ENCODE measurements at regions not wholly inside any gene's neighbourhood (a gene's known extent, or its start where the extent isn't known, plus 50 kb on each side); places are given as distances from the start of the nearest gene placed in this dataset.

DNA sequence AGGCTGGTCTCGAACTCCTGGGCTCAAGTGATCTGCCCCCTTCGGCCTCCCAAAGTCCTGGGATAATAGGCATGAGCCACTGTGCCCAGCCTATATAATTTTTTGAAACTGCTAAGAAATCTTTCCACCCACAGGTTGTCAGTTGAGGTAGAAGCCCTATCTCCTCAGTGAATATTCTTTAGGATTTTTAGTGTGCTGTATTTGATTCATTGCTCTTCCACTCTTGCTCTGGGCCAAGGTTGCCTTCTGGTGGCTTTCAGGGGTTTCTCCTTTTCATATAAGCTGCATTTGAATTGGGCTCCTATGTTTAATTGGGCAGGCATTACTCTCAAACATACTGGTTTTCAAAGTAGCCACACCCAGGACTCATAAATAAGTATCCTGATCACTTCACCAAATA is 931.2 kb downstream of the GATA3 start:
- Histone ChIP-seq H3K27me3 (ENCODE audit: control insufficient read depth, insufficient read depth, low read length) (no peaks in the 10 kb centered on the region), H3K36me3 (replicated peaks; ENCODE audit: control insufficient read depth, insufficient read depth, low read length) (no peaks in the 10 kb centered on the region), H3K4me3 (ENCODE audit: insufficient read depth, low read depth, low read length) (no peak overlapping the region)
- no peak for DNase-seq

DNA sequence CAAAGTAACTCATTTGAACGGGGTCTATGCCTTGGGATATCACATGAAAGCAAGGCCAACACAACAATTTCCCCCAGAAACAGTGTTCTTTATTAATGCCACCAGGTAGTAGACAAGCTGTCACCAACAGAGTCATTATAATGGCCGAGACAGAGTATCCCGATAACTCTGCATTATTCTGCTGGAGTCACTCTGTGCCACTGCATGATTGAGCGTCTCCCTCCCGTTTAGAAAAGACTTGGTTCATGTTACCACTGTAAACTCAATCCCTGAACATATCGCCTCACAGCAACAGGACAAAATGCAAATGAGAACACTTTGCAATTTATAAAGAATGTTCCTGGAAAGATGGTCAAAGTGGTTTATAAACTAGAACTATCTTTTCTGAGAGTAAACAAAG is 932.5 kb downstream of the GATA3 start:
- no peak for DNase-seq
- no peak overlapping the region for H3K4me3 ChIP-seq (ENCODE audit: insufficient read depth, low read depth, low read length)
- H3K27me3 ChIP-seq (ENCODE audit: control insufficient read depth, insufficient read depth, low read length): no peaks in the 10 kb centered on the region
- H3K36me3 ChIP-seq (replicated peaks; ENCODE audit: control insufficient read depth, insufficient read depth, low read length): no peaks in the 10 kb centered on the region

DNA sequence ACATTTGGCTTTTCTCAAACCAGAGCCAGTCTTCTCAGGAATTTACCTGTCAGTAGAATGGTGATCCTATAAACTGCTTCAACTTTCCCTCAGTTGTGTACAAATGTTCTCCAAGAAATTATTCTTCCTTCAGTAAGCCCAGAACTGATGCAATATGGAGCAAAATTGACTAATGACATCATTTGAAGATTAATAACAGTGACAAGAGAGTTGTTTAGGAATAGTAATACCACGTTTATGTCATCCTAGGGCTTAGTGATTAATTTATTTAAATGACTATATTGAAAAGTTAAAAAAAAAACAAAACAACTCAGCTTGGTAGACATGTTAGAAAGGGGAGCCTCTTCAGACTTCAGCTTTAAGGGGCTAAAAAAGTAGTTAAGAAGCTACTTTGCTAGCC is 933.2 kb downstream of the GATA3 start:
- no peaks in the 10 kb centered on the region for H3K27me3 ChIP-seq (ENCODE audit: control insufficient read depth, insufficient read depth, low read length)
- H3K36me3 ChIP-seq (replicated peaks; ENCODE audit: control insufficient read depth, insufficient read depth, low read length): no peaks in the 10 kb centered on the region
- DNase-seq: no peak
- H3K4me3 ChIP-seq (ENCODE audit: insufficient read depth, low read depth, low read length): no peak overlapping the region

DNA sequence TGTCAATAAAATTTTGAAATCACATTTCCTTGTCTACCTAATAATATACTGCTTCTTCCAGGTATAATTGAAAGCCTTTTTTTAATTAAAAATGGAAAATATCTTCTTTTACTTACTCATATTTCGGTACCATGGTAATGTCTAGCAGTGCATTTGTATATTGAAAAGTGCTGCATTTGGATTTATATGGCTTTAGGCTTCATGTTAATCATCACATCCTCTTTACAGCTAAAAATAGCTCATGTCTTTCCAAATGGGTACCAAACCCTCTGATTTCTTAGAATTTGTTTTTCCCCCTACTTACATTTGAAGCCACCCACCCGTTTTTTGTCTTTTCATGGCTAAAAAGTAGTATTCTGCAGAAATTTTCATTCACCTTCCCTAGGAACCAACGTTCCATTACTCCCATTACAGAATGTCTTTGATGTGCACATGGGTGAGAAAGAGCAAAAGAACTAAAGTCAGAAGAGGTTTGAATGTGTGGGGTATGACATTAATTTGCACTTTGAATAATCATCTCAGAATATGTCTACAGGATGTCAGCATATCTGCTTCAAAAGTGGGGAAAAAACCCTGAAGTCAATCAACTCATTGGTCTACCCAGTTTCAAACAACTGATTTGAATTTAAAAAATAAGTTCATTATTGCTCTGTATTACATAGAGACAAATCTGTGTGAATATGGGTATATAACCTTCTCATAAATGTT is 935.9 kb downstream of the GATA3 start:
- H3K27me3 ChIP-seq (ENCODE audit: control insufficient read depth, insufficient read depth, low read length): no peaks in the 10 kb centered on the region
- H3K4me3 ChIP-seq (ENCODE audit: insufficient read depth, low read depth, low read length): no peak overlapping the region
- no peaks in the 10 kb centered on the region for H3K36me3 ChIP-seq (replicated peaks; ENCODE audit: control insufficient read depth, insufficient read depth, low read length)
- DNase-seq: no peak

GRCh38 chr10:8992009-8992408 is 937.5 kb downstream of the GATA3 start:
- no peaks in the 10 kb centered on the region for H3K36me3 ChIP-seq (replicated peaks; ENCODE audit: control insufficient read depth, insufficient read depth, low read length)
- DNase-seq: no peak
- H3K4me3 ChIP-seq (ENCODE audit: insufficient read depth, low read depth, low read length): no peak overlapping the region
- H3K27me3 ChIP-seq (ENCODE audit: control insufficient read depth, insufficient read depth, low read length): no peaks in the 10 kb centered on the region

DNA sequence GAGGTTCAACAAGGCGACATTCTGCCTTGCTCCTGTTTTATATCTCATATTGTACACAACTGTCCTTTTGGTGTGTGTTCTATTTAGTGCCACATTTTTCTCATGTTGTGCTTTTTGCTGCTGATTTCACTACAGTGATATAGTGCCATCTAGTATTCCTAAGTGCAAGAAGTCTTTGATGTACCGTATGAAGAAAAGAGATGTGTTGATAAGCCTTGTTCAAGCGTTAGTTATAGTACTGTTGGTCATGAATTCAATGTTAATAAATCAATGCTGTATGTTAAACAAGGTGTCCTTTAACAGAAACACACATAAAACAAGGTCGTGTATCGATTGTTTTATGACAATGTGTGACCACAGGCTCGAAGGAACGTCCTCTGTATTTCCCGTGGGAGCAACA is 939.4 kb downstream of the GATA3 start:
- no peaks in the 10 kb centered on the region for H3K27me3 ChIP-seq (ENCODE audit: control insufficient read depth, insufficient read depth, low read length)
- no peak overlapping the region for H3K4me3 ChIP-seq (ENCODE audit: insufficient read depth, low read depth, low read length)
- no peaks in the 10 kb centered on the region for H3K36me3 ChIP-seq (replicated peaks; ENCODE audit: control insufficient read depth, insufficient read depth, low read length)
- DNase-seq: no peak

DNA sequence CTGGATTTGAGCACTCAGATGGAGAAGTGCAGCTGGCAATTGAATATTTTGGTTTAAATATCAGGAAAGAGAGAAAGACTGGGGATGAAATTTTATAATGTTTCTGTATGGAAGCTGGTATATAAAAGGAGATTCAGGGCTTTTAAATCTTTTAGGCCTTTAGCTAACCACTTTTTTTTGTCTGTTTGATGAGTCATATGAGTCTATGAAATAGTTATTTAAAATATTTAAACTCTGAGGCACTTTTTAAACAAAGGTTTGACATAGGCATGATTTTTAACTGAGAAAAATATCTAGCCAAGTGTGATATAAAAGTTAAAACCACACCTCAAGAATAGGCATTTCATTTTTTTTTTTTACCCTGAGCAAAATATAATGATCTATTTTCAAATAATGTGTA is 944.3 kb downstream of the GATA3 start:
- Histone ChIP-seq H3K27me3 (ENCODE audit: control insufficient read depth, insufficient read depth, low read length) (no peaks in the 10 kb centered on the region), H3K36me3 (replicated peaks; ENCODE audit: control insufficient read depth, insufficient read depth, low read length) (no peaks in the 10 kb centered on the region), H3K4me3 (ENCODE audit: insufficient read depth, low read depth, low read length) (no peak overlapping the region)
- no peak for DNase-seq

- Histone ChIP-seq H3K4me3 (ENCODE audit: insufficient read depth, low read depth, low read length) (no peak overlapping the region), H3K36me3 (replicated peaks; ENCODE audit: control insufficient read depth, insufficient read depth, low read length) (no peaks in the 10 kb centered on the region), H3K27me3 (ENCODE audit: control insufficient read depth, insufficient read depth, low read length) (no peaks in the 10 kb centered on the region)
- no peak for DNase-seq
Measured at GRCh38 chr10:9003122-9003521, 948.6 kb downstream of the GATA3 start.

DNA sequence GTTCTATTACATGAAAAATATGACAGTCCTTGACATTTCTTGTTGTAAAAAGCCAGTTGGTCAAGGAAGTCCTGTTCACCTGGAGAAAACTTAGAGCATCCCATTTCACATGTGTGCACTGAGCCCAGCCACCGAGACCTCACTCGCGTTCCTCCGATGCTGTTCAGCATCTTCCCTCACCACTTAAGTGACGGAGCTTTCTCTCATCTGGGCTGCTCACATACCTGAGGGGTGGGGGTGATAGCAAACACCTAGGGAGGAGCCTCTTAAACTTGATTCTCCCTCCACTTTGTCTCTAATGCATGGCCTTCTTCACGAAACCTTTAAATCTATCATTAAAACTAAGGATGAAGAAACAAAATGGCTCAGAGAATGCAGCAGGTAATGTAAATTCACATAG is 950.2 kb downstream of the GATA3 start:
- no peaks in the 10 kb centered on the region for H3K36me3 ChIP-seq (replicated peaks; ENCODE audit: control insufficient read depth, insufficient read depth, low read length)
- DNase-seq: no peak
- no peaks in the 10 kb centered on the region for H3K27me3 ChIP-seq (ENCODE audit: control insufficient read depth, insufficient read depth, low read length)
- H3K4me3 ChIP-seq (ENCODE audit: insufficient read depth, low read depth, low read length): no peak overlapping the region

DNA sequence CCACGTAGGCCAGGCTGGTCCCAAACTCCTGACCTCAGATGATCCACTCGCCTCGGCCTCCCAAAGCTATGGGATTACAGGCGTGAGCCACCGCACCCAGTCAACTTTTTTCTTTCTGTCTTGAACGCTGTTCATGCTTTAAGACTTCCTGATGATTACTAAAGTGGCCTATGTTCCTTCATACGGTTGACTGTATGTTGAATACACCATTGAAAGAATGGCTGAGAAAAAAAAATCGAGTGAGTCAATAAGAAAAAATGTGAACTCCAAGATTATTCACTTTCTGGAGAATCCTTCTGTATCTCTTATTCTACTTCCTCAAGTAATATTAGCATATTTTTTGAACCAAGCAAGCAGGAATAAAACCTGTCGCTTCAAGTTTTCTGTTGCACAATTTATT is 955.0 kb downstream of the GATA3 start:
- Histone ChIP-seq H3K27me3 (ENCODE audit: control insufficient read depth, insufficient read depth, low read length) (no peaks in the 10 kb centered on the region), H3K36me3 (replicated peaks; ENCODE audit: control insufficient read depth, insufficient read depth, low read length) (no peaks in the 10 kb centered on the region), H3K4me3 (ENCODE audit: insufficient read depth, low read depth, low read length) (no peak overlapping the region)
- DNase-seq: no peak

GRCh38 chr10:9010093-9010492 is 955.6 kb downstream of the GATA3 start:
- Histone ChIP-seq H3K4me3 (ENCODE audit: insufficient read depth, low read depth, low read length) (no peak overlapping the region), H3K27me3 (ENCODE audit: control insufficient read depth, insufficient read depth, low read length) (no peaks in the 10 kb centered on the region), H3K36me3 (replicated peaks; ENCODE audit: control insufficient read depth, insufficient read depth, low read length) (no peaks in the 10 kb centered on the region)
- DNase-seq: no peak

DNA sequence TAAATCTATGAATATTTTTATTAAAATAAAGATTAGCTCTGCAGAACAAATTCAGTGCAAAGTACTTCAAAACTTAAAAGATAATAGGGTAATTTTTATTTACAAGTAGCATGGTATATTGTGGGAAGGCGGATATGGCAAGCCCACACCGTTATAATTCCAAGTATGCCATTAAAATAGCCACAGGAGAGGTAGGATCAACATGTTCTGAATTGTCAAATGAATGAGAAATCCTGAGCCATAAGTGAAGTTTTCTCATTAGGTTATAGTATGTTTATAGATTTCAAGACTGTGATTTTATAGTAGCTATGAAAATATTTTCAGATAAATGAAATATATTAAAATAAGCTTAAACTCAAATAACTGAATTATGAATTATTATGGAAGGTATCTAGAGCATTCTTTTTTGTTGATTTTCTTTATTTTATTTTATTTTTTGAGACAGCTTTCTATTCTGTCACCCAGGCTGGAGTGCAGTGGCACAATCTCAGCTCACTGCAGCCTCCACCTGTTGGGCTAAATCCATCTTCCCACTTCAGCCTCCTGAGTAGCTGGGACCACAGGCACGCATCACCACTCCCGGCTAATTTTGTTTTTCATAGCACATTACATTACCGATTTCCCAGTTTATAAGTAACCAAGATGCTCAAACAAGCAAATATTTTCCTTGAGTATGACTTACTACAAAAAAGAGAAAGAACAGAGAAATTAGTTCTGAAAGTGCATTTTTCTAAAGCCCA is 956.6 kb downstream of the GATA3 start:
- H3K27me3 ChIP-seq (ENCODE audit: control insufficient read depth, insufficient read depth, low read length): no peaks in the 10 kb centered on the region
- no peaks in the 10 kb centered on the region for H3K36me3 ChIP-seq (replicated peaks; ENCODE audit: control insufficient read depth, insufficient read depth, low read length)
- no peak overlapping the region for H3K4me3 ChIP-seq (ENCODE audit: insufficient read depth, low read depth, low read length)
- no peak for DNase-seq

- no peaks in the 10 kb centered on the region for H3K36me3 ChIP-seq (replicated peaks; ENCODE audit: control insufficient read depth, insufficient read depth, low read length)
- no peaks in the 10 kb centered on the region for H3K27me3 ChIP-seq (ENCODE audit: control insufficient read depth, insufficient read depth, low read length)
- DNase-seq: no peak
- no peak overlapping the region for H3K4me3 ChIP-seq (ENCODE audit: insufficient read depth, low read depth, low read length)
Measured at GRCh38 chr10:9012312-9012711, 957.8 kb downstream of the GATA3 start.

- Histone ChIP-seq H3K36me3 (replicated peaks; ENCODE audit: control insufficient read depth, insufficient read depth, low read length) (no peaks in the 10 kb centered on the region), H3K27me3 (ENCODE audit: control insufficient read depth, insufficient read depth, low read length) (no peaks in the 10 kb centered on the region), H3K4me3 (ENCODE audit: insufficient read depth, low read depth, low read length) (no peak overlapping the region)
- no peak for DNase-seq
Measured at GRCh38 chr10:9015005-9015404, 960.5 kb downstream of the GATA3 start.

DNA sequence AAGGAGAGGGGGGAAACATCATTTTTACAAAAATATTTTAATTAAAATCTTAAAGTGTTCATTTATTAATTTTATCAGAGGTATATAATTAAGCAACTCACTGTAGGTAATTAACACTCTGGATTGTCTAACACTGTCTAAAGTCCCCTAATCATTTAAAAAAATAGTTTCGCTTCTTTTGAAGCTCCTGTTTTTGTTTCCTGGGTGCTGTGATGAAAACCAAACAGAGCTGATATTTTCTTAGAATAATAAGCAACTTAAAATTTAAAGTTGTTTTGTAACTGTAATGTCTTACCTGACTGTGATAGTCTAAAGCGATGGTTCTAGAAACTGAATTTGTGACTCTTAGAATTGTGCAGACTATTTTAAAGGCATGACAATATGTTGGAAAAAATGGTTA is 961.0 kb downstream of the GATA3 start:
- DNase-seq: no peak
- Histone ChIP-seq H3K4me3 (ENCODE audit: insufficient read depth, low read depth, low read length) (no peak overlapping the region), H3K36me3 (replicated peaks; ENCODE audit: control insufficient read depth, insufficient read depth, low read length) (no peaks in the 10 kb centered on the region), H3K27me3 (ENCODE audit: control insufficient read depth, insufficient read depth, low read length) (no peaks in the 10 kb centered on the region)
